Head of caudate nucleus (tissue), 42 donors: ENCODE measurements at regions not wholly inside any gene's neighbourhood (a gene's known extent, or its start where the extent isn't known, plus 50 kb on each side); places are given as distances from the start of the nearest gene placed in this dataset.

Source experiments
- DNase-seq, 42 donors: peaks; one replicate each; pipeline versions ENCODE4 v3.0.0 to v3.0.0-alpha.2; 2020 to 2021; ENCODE audit warnings: mixed read lengths in 7 of 42
- intact Hi-C: fragments of 100-400 bp; cut with DNase I; formaldehyde crosslinking; loops from one replicate; pipeline ENCODE4 v1.15.0; 2022

GRCh38 chr2:139055202-139055601, 275.0 kb upstream of the NXPH2 start:
- no peak for DNase-seq
- intact Hi-C loops, result no loop called here

DNA sequence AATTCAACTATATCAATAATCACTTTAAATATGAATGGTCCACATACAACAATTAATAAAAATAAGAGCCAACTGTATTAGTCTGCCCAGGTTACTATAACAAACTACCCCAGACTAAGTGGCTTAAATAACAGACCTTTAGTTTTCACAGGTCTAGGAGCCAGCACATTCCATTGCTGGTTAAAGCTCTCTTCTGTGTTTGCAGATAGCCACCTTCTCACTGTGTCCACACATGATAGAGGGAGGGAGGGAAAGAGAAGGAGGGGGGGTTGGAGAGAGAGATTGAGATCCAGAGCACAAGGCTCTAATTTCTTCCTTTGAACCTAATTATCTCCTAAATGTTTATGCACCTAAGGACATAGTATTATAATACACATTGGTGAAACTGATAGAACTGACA, 267.8 kb upstream of the NXPH2 start:
- intact Hi-C loops, result no loop called here
- no peak for DNase-seq

DNA sequence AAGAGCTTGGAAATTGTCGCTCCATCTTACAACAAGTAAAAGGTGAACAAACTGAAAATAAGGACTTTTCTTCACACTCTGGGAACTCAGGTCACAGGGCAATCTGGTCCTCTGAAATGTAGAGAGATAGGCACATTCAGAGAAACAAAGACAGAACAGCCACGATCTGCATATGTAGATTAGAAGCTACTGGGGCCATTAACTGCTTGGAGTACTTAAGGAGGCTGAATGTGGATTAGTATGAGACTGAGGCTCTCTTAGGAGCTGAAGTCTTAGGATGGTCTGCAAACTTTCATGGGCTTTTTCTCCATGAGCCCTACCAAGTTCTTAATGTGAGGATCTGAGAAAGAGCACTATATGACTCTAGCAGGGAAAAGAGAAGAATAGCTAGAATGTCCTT, 265.3 kb upstream of the NXPH2 start:
- intact Hi-C loops, result no loop called here
- DNase-seq, result no peak

DNA sequence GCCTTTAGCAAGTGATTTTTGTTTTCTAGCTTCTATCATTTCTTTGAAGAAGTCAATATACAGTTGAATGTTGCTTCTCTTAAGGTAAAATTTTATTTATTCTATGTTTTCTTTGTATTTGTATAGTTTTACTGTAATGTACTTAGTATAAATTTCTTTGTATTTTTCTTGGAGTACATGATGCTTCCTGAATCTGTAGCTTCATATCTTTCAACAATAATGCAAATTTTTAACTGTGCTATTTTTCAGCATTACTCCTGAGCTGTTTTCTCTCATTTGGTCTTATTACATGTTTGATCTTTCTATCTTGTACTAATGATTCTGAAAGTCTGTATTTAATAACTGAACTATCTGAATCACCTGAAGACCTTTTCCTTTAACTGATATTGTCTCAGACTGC, 253.9 kb upstream of the NXPH2 start:
- no peak for DNase-seq
- intact Hi-C loops, result no loop called here

DNA sequence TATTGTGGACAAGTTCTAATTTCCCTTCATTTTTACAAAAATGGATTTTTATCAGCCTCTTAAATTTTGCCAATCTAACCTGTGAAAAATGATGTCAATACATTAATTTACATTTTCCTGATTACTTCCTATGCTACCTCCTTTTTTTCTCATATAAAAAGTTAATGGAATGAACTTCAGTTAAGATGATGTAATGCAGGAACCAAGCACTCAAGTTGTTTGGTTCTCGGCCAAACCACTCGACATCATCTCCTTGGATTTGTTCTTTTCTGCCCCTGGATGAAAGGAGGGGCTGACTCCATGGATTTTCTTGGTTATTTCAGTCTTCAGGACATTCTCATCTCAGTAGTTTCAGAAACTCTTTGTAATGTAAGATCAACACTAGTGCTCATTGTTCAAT, 253.1 kb upstream of the NXPH2 start:
- no peak for DNase-seq
- intact Hi-C loops, result no loop called here

DNA sequence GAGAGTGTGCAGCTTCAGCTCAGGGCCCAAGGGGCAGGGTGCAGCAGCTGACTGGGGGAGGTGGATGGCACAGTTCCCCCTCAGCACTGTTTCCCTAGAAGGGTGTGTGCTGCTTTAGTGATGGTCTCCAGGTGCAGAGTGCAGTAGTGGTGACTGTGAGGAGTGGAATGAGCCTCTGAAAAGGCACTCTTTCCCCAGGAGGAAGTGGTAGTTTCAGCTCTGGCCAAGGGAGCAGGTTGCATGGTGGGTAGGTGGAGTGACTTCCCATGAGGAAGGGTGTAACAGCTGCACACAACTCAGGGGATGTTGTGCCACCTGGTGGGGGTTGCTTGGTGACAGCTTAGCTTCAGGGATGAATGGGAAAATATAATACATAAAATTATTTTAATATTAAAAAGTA, 251.5 kb upstream of the NXPH2 start:
- no peak for DNase-seq
- intact Hi-C loops, result no loop called here

- intact Hi-C loops, result no loop called here
- DNase-seq, result no peak
Observed at GRCh38 chr2:139020287-139020686, 240.1 kb upstream of the NXPH2 start.

- intact Hi-C loops, result no loop called here
- DNase-seq, result no peak
Observed at GRCh38 chr2:139018252-139018651, 238.1 kb upstream of the NXPH2 start.

DNA sequence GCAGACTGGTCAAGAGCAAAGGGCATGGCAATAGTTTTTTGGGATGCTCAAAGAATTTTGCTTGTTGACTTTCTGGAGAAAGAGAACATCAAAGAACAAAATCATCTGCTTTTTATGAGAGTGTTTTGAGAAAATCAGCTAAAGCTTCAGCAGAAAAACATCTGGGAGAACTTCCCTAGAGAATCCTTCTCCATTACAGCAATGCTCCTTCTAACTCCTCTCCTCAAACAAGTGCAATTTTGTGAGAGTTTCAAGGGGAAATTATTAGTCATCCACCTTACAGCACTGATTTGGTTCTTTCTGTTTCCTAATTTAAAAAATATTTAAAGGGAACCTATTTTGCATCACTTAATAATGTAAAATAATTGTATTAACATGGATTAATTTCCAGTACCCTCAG, 226.9 kb upstream of the NXPH2 start:
- DNase-seq, result no peak
- intact Hi-C loops, result no loop called here

GRCh38 chr2:139000131-139000785, 220.1 kb upstream of the NXPH2 start:
- intact Hi-C loops, result no loop called here
- DNase-seq, result no peak

DNA sequence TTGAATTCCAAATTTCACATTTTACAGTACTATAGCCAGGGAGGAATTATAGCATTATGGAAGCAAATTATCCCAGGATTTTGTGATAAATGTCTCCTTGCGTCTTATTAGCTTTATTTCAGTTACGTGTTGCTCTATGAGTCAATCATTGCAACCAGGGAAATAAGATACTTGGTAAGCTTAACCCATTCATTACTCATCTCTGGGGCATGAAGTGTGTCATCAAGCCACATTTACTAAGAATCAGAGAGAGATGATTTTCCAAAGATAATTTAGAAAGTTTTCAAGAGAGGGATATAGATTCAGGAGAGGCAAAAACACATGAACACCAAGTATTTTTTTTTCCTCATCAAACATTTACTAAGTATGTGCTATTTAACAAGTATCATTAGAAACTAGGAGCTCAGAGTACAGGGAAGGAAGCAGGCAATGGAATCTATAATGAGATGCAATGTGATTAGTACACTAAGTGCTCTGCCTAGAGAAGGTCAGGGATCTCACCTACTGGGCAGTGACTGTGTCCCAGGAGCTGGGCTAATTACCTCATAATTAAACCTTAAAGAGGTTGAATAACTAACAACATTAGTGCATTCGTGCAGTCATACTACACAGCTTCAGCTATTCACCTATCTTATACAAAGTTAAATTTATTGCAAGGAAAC, 217.8 kb upstream of the NXPH2 start:
- no peak for DNase-seq

DNA sequence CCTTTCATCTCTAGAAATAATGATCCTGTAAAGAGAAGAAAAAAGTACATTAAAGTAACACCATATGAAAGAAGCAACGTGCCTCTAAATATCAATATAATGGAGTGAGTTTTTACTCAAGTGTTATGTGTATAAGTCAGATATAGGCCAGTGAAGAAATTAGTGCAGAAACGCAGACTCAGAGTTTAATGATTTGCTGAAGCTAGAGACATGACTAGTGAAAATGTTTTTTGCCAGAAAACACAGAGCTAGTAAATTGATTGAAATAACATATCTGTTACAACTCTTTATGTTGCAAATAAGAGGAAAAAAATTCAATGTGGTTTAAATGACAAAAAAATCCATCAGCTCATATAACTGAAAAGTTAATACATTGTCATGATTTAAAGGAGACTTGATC, 217.2 kb upstream of the NXPH2 start:
- intact Hi-C loops, result no loop called here
- DNase-seq, result no peak

More for the DNA sequence above, 217.8 kb upstream of the NXPH2 start:
- intact Hi-C loops, result no loop called here

DNA sequence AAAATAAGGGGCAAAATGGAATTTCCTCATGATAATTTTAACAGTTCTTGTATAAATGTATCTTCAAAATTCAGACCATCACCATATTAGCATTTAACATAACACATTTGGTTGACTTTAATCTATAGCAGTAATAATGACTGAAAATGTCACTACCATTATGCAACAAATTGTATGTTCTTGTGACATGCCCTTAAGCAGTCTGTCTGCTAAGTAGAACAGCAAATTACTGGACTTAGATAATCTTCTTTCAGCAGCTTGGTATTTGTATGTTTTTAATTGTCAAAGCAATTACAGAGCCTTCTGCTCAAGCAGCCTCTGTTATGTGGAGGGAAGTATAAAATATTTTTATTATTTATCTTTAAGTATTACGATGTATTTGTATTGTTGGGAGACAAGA, 214.3 kb upstream of the NXPH2 start:
- no peak for DNase-seq
- intact Hi-C loops, result no loop called here

GRCh38 chr2:138985881-138986280, 205.7 kb upstream of the NXPH2 start:
- intact Hi-C loops, result no loop called here
- no peak for DNase-seq

DNA sequence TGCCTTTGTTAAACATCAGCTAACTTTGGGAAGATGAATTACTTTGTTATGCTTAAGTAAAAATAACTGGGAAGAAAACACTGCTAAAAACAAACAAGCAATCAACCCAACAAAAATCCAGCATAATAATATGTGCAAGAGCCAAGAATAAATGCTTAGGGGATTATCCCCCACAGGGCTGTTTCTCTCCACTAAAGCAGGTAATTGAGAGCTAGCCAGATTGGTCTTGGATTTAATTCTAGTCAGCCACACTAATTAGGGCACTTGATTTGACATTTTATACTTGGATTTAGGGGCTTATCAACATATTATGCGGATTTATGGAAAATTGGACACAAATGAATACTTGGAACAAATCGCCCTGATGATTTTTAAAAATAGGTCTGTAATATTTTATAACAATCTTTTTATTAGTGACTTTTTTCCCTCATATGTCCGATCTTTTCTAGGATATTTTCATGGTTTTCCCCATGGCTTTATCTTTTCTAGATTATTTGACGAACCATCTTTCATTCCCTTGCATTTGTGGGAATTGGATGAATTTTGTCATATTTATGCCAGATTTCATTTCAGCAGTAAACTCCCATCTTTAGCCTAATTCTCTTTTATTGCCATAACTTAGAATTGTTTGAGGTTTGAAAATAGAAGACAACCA, 199.1 kb upstream of the NXPH2 start:
- intact Hi-C loops, result no loop called here

GRCh38 chr2:138974651-138975050, 194.5 kb upstream of the NXPH2 start:
- DNase-seq, result no peak
- intact Hi-C loops, result no loop called here

More for the DNA sequence above, 199.1 kb upstream of the NXPH2 start:
- no peak for DNase-seq

DNA sequence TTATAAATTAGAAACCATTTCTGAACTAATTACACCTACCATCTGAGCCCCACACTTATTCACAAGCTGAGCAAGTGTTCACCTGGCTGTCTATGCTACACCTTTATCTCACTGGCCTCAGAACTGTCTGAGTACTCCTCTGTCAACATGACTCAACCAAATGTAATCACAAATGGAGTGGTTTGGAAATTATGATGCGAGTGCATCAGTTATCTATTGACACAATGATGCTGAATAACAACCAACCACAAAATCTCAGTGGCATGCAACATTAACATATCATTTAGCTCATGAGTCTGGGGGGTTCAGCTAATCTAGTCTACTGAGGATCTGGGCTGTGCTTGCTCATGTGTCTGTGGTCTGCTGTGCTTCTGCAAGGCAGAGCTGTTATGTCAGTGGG, 184.2 kb upstream of the NXPH2 start:
- DNase-seq, result no peak
- intact Hi-C loops, result no loop called here

- no peak for DNase-seq
- intact Hi-C loops, result no loop called here
Observed at GRCh38 chr2:138962686-138963085, 182.5 kb upstream of the NXPH2 start.

DNA sequence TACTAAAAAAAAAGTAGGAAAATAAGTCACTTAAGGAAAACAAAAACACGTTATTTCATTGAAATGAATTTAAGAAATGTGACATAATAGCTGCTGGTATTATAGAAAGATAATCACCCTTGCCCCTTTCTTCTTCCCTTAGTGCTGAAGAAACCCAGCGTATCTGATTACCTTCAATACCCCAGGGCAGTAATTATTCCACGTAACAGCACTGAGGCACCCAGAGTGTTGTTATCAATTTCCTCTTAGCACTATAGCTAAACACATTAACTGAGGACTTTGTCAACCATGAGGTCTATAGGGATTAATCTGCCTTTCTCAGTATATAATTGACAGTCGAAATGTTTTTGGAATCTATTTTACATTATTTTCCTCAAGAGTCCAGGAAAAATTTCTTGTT, 180.0 kb upstream of the NXPH2 start:
- no peak for DNase-seq
- intact Hi-C loops, result no loop called here

DNA sequence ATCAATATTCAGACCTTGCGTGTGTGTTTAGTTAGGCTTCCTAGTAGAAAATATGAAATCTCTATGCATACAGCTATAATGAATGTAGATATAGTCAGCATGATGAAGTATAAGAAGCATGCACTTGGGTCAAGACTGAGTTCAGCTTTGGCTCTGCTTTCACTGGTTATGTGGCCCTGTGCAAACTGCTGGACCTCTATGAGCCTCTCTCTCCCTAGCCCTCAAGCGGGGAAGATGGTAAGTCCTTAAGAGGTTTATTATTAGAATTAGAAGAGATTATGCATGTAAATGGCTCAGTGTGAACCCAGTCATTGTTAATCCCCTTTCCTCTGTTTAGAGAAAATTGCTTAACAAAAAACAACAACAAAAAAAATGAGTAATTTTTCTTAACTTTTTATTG, 178.8 kb upstream of the NXPH2 start:
- DNase-seq, result no peak
- intact Hi-C loops, result no loop called here

DNA sequence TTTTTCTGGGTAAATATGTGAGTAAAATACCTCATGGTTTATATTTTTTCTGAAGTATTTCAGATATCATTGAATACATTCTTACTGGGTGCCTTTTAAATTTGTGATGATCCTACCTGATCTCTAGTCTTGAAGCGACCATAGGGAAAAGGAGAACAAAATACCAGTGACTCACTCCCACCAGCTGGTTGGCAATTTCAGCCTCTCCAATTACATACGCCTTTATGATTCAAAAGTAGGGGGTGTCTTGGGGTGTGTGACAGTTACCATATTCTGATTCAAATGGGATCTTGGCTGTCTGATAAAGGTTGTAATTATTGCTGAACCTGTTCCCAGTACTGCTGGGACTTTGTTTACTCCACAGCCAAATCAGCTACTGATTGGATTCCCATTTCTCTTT, 175.9 kb upstream of the NXPH2 start:
- intact Hi-C loops, result no loop called here
- DNase-seq, result no peak
